Transverse colon (tissue), 4 donors: ENCODE measurements at regions not wholly inside any gene's neighbourhood (a gene's known extent, or its start where the extent isn't known, plus 50 kb on each side); places are given as distances from the start of the nearest gene placed in this dataset.

ENCODE experiments used
- CTCF ChIP-seq, 5 experiments: fragments of 200-600 bp in 3 of 5; fragments of 450-650 bp in 2 of 5; sonication (generic) in 3 of 5; IDR thresholded peaks; 1 replicate in 2 of 5; 2 replicates in 3 of 5; pipeline ENCODE4 v1.5.1; 2016 to 2017; ENCODE audit warnings: antibody characterized with exemption in 5 of 5, inconsistent platforms in 3 of 5, mild to moderate bottlenecking in 2 of 5, moderate library complexity in 1 of 5
- EP300 ChIP-seq: sonication (generic); formaldehyde crosslinking; IDR thresholded peaks from one replicate; pipeline ENCODE4 v1.6.1; 2017; ENCODE audit warnings: antibody characterized with exemption, low read depth
- POLR2A ChIP-seq: fragments of 450-650 bp; IDR thresholded peaks from one replicate; pipeline ENCODE4 v1.6.1; 2016; ENCODE audit warnings: antibody characterized with exemption, mild to moderate bottlenecking, moderate library complexity
- POLR2AphosphoS5 ChIP-seq, 3 donors: sonication (generic); formaldehyde crosslinking; IDR thresholded peaks; one replicate each; pipeline ENCODE4 v1.6.1; 2016; ENCODE audit warnings: antibody characterized with exemption in 3 of 3

GRCh38 chr6:119511024-119511423 lies 161.5 kb upstream of the MAN1A1 start:
- TF ChIP-seq CTCF (IDR thresholded peaks at IDR 0.05) (no peak), POLR2A (no peak), EP300 (no peak), POLR2AphosphoS5 (IDR thresholded peaks at IDR 0.05) (no peak)
